Transverse colon (tissue), 3 donors: ENCODE measurements at regions not wholly inside any gene's neighbourhood (a gene's known extent, or its start where the extent isn't known, plus 50 kb on each side); places are given as distances from the start of the nearest gene placed in this dataset.

ENCODE experiments used
- EP300 ChIP-seq: sonication (generic); formaldehyde crosslinking; IDR thresholded peaks from one replicate; pipeline ENCODE4 v1.6.1; 2017; ENCODE audit warnings: antibody characterized with exemption, low read depth
- POLR2A ChIP-seq: fragments of 450-650 bp; IDR thresholded peaks from one replicate; pipeline ENCODE4 v1.6.1; 2016; ENCODE audit warnings: antibody characterized with exemption, mild to moderate bottlenecking, moderate library complexity
- TF ChIP-seq, protein P1 (sequence below), 5 experiments: fragments of 200-600 bp in 3 of 5; fragments of 450-650 bp in 2 of 5; sonication (generic) in 3 of 5; IDR thresholded peaks; 1 replicate in 2 of 5; 2 replicates in 3 of 5; pipeline ENCODE4 v1.5.1; 2016 to 2017; ENCODE audit warnings: antibody characterized with exemption in 5 of 5, inconsistent platforms in 3 of 5, mild to moderate bottlenecking in 2 of 5, moderate library complexity in 1 of 5

DNA sequence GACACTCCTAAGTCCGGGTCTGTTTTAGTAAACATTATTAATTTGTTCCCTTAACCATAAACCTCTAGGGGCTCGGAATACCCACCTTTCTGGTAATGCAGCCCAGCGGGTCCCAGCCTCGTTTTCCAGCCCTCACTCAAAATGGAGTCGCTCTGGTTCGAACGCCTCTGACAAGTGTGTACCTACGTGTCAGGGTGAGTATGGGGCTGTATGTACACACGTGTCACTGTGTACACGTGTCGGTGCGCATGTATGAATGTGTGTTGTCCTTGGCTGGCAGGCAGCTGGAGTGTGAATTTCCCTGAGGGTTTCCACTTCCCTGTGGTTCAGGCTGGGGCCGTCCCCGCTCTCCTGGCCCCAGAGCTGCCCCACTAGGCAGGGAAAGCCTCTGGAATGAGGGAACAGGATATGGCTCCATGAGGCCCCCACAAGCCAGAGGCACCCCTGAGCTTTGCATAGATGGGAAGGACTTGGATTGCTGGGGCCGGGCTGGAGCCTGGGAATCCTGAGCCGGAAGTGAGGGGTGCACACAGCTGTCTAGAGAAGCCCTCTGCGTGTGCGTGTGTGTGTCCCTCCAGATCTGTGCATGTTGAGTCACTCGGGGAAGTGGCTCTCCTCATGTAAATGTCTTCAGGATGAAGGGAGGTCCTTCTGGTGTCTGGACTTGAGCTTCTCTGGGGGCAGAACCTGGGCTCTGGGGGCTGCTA, 160.8 kb upstream of the IER5L start:
- TF ChIP-seq POLR2A: no peak
- TF ChIP-seq, protein P1, sequence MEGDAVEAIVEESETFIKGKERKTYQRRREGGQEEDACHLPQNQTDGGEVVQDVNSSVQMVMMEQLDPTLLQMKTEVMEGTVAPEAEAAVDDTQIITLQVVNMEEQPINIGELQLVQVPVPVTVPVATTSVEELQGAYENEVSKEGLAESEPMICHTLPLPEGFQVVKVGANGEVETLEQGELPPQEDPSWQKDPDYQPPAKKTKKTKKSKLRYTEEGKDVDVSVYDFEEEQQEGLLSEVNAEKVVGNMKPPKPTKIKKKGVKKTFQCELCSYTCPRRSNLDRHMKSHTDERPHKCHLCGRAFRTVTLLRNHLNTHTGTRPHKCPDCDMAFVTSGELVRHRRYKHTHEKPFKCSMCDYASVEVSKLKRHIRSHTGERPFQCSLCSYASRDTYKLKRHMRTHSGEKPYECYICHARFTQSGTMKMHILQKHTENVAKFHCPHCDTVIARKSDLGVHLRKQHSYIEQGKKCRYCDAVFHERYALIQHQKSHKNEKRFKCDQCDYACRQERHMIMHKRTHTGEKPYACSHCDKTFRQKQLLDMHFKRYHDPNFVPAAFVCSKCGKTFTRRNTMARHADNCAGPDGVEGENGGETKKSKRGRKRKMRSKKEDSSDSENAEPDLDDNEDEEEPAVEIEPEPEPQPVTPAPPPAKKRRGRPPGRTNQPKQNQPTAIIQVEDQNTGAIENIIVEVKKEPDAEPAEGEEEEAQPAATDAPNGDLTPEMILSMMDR (IDR thresholded peaks at IDR 0.05): no peak
- no peak for TF ChIP-seq EP300
